ENCODE measurements at regions not wholly inside any gene's neighbourhood (a gene's known extent, or its start where the extent isn't known, plus 50 kb on each side); places are given as distances from the start of the nearest gene placed in this dataset.

GRCh38 chr12:112627851-112628250 lies 163.7 kb upstream of the RPH3A start:
- H3K27ac ChIP-seq (ENCODE audit: insufficient read depth, low read length), result no peak overlapping the region
- WGBS, 2 experiments (ENCODE audit: extremely low coverage in 2 of 2, insufficient read length in 1 of 2), result no CpG with 5 or more reads among the region's 7 CpGs
- BruUV-seq (replicated peaks), result no TSS peak
- no peak overlapping the region for H2BK5ac ChIP-seq (ENCODE audit: low read depth, low read length, poor library complexity, severe bottlenecking)
- no peak overlapping the region for H3K23ac ChIP-seq (ENCODE audit: low read depth, low read length)
- no peak overlapping the region for H4K8ac ChIP-seq (ENCODE audit: low read depth in 2 of 2, low read length in 2 of 2)
- no peaks in the 10 kb centered on the region for H3K36me3 ChIP-seq (ENCODE audit: control insufficient read depth, insufficient read depth, low read length)
- no peak overlapping the region for H2BK20ac ChIP-seq (ENCODE audit: low read depth, low read length)
- no peaks in the 10 kb centered on the region for H3K79me1 ChIP-seq (ENCODE audit: low read depth in 1 of 2, low read length in 2 of 2)
- in situ Hi-C loops (cut with MboI; ENCODE audit: low sequenced_read_pairs), result no loop called here
- no peak overlapping the region for H4K5ac ChIP-seq (ENCODE audit: low read depth, low read length)
- H4K20me1 ChIP-seq (ENCODE audit: insufficient read depth, low read length), result no peaks in the 10 kb centered on the region
- no peak overlapping the region for H2BK120ac ChIP-seq (ENCODE audit: low read depth, low read length)
- H3K27me3 ChIP-seq (ENCODE audit: control insufficient read depth, insufficient read depth, low read length), result no peaks in the 10 kb centered on the region
- no peak overlapping the region for H3K4me2 ChIP-seq (ENCODE audit: low read depth, low read length)
- ATAC-seq (ENCODE audit: low read depth) (no peak), DNase-seq (no peak)
- H2AFZ ChIP-seq (replicated peaks; ENCODE audit: low read length, poor library complexity), result no peak overlapping the region
- H3K4me1 ChIP-seq (ENCODE audit: control insufficient read depth, insufficient read depth, low read length), result no peaks in the 10 kb centered on the region
- H2BK15ac ChIP-seq (ENCODE audit: low read depth, low read length), result no peak overlapping the region
- H2AK5ac ChIP-seq (ENCODE audit: low read depth, low read length), result no peak overlapping the region
- H2AK9ac ChIP-seq (replicated peaks; ENCODE audit: low read depth, low read length, poor library complexity), result no peak overlapping the region
- no peak overlapping the region for H3K4me3 ChIP-seq (ENCODE audit: insufficient read depth, low read depth, low read length)
- intact Hi-C loops (cut with micrococcal nuclease), result no loop called here
- dilution Hi-C loops (cut with HindIII; ENCODE audit: low sequenced_read_pairs, unreplicated experiment), result no loop called here
- no peak overlapping the region for H3K14ac ChIP-seq (replicated peaks; ENCODE audit: low read depth, low read length)
- TF ChIP-seq, protein P1, sequence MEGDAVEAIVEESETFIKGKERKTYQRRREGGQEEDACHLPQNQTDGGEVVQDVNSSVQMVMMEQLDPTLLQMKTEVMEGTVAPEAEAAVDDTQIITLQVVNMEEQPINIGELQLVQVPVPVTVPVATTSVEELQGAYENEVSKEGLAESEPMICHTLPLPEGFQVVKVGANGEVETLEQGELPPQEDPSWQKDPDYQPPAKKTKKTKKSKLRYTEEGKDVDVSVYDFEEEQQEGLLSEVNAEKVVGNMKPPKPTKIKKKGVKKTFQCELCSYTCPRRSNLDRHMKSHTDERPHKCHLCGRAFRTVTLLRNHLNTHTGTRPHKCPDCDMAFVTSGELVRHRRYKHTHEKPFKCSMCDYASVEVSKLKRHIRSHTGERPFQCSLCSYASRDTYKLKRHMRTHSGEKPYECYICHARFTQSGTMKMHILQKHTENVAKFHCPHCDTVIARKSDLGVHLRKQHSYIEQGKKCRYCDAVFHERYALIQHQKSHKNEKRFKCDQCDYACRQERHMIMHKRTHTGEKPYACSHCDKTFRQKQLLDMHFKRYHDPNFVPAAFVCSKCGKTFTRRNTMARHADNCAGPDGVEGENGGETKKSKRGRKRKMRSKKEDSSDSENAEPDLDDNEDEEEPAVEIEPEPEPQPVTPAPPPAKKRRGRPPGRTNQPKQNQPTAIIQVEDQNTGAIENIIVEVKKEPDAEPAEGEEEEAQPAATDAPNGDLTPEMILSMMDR (conservative IDR thresholded peaks at IDR 0.05; ENCODE audit: low read depth, low read length), result no peak
- TF ChIP-seq SMC3 (IDR thresholded peaks at IDR 0.05; ENCODE audit: low read depth, low read length), result no peak
- TF ChIP-seq MAZ (IDR thresholded peaks at IDR 0.05; ENCODE audit: borderline replicate concordance, low read depth, low read length), result no peak
- no peak for TF ChIP-seq RAD21 (IDR thresholded peaks at IDR 0.05; ENCODE audit: low read length)
- no peak for TF ChIP-seq FOS (IDR thresholded peaks at IDR 0.05; ENCODE audit: low read depth, low read length)
- no peak for TF ChIP-seq RFX5 (IDR thresholded peaks at IDR 0.05; ENCODE audit: low read depth, low read length)
- TF ChIP-seq RCOR1 (IDR thresholded peaks at IDR 0.05; ENCODE audit: insufficient replicate concordance, low read length), result no peak
- TF ChIP-seq CEBPB (IDR thresholded peaks at IDR 0.05; ENCODE audit: low read depth, low read length), result no peak
- TF ChIP-seq, protein P2, sequence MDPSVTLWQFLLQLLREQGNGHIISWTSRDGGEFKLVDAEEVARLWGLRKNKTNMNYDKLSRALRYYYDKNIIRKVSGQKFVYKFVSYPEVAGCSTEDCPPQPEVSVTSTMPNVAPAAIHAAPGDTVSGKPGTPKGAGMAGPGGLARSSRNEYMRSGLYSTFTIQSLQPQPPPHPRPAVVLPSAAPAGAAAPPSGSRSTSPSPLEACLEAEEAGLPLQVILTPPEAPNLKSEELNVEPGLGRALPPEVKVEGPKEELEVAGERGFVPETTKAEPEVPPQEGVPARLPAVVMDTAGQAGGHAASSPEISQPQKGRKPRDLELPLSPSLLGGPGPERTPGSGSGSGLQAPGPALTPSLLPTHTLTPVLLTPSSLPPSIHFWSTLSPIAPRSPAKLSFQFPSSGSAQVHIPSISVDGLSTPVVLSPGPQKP (IDR thresholded peaks at IDR 0.05; ENCODE audit: borderline replicate concordance, low read depth, low read length), result no peak
- TF ChIP-seq NFE2L2 (IDR thresholded peaks at IDR 0.05; ENCODE audit: low read depth, low read length), result no peak
- TF ChIP-seq MAFK (IDR thresholded peaks at IDR 0.05; ENCODE audit: low read depth, low read length), result no peak
- no peak for TF ChIP-seq POLR2A (IDR thresholded peaks at IDR 0.05; ENCODE audit: low read depth, low read length)
- TF ChIP-seq, protein P3, sequence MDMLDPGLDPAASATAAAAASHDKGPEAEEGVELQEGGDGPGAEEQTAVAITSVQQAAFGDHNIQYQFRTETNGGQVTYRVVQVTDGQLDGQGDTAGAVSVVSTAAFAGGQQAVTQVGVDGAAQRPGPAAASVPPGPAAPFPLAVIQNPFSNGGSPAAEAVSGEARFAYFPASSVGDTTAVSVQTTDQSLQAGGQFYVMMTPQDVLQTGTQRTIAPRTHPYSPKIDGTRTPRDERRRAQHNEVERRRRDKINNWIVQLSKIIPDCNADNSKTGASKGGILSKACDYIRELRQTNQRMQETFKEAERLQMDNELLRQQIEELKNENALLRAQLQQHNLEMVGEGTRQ (IDR thresholded peaks at IDR 0.05; ENCODE audit: low read depth, low read length), result no peak
- no peak for TF ChIP-seq MXI1 (IDR thresholded peaks at IDR 0.05; ENCODE audit: borderline replicate concordance, low read depth, low read length)
- no peak for TF ChIP-seq BHLHE40 (IDR thresholded peaks at IDR 0.05; ENCODE audit: low read depth, low read length)
- TF ChIP-seq CHD1 (IDR thresholded peaks at IDR 0.05; ENCODE audit: low read depth, low read length), result no peak
- H3K9me1 ChIP-seq (ENCODE audit: insufficient read depth, low read length), result no peaks in the 10 kb centered on the region
- H3K9ac ChIP-seq (ENCODE audit: low read depth, low read length), result no peak overlapping the region
- H3K4ac ChIP-seq (ENCODE audit: low read depth, low read length), result no peak overlapping the region
- H3K56ac ChIP-seq (ENCODE audit: extremely low read depth, insufficient read depth, low read length), result no peak overlapping the region
- no peak overlapping the region for H3K18ac ChIP-seq (ENCODE audit: low read depth, low read length)
- H4K91ac ChIP-seq (ENCODE audit: insufficient read depth, low read depth, low read length), result no peak overlapping the region
- H3K9me3 ChIP-seq (ENCODE audit: control insufficient read depth, insufficient read depth, low read length), result peaks cover 2% of the 10 kb centered on the region; the same call in 1 of the 2 replicates
- CTCF ChIA-PET, result no interaction called here
- POLR2A ChIA-PET (ENCODE audit: unreplicated experiment), result no interaction called here
